Esophagus squamous epithelium (tissue), 5 donors: ENCODE measurements at regions not wholly inside any gene's neighbourhood (a gene's known extent, or its start where the extent isn't known, plus 50 kb on each side); places are given as distances from the start of the nearest gene placed in this dataset.

Source experiments
- DNase-seq: peaks from one replicate; lab custom pipeline; 2025; lab: John Stamatoyannopoulos, UW
- H3K27ac ChIP-seq, 4 donors: fragments of 200-600 bp; sonication (generic); one replicate each; pipeline ENCODE4 v1.5.1; 2016 to 2019; ENCODE audit warnings: mild to moderate bottlenecking in 1 of 4
- H3K27me3 ChIP-seq, 4 donors: fragments of 200-600 bp; sonication (generic); 1 replicate in 3 of 4; 2 replicates in 1 of 4; pipeline versions ENCODE4 v1.5.1 to v1.6.0; 2017 to 2021; ENCODE audit warnings: antibody characterized with exemption in 1 of 4
- H3K36me3 ChIP-seq, 3 donors: fragments of 200-600 bp; sonication (generic); one replicate each; pipeline ENCODE4 v1.5.1; 2016 to 2019
- H3K4me1 ChIP-seq, 3 donors: fragments of 200-600 bp; sonication (generic); one replicate each; pipeline ENCODE4 v1.5.1; 2017 to 2019
- H3K4me3 ChIP-seq, 4 donors: fragments of 200-600 bp; sonication (generic); 1 replicate in 3 of 4; 2 replicates in 1 of 4; pipeline ENCODE4 v1.5.1; 2016 to 2019; ENCODE audit warnings: mild to moderate bottlenecking in 2 of 4, moderate library complexity in 1 of 4
- H3K9me3 ChIP-seq, 3 donors: fragments of 200-600 bp; sonication (generic); one replicate each; pipeline ENCODE4 v1.5.1; 2016 to 2019
- POLR2A ChIP-seq, 4 donors: fragments of 450-650 bp; IDR thresholded peaks; one replicate each; pipeline ENCODE4 v1.6.1; 2017; ENCODE audit warnings: antibody characterized with exemption in 4 of 4, mild to moderate bottlenecking in 4 of 4, moderate library complexity in 3 of 4
- WGBS, 2 donors: methylation state at CpG; one replicate each; pipeline ENCODE4 v1.1.5; 2018; 5-methylcytosine and 5-hydroxymethylcytosine counted together
- intact Hi-C: fragments of 100-400 bp; cut with DNase I; formaldehyde crosslinking; loops from one replicate; pipeline ENCODE4 v1.15.0; 2022
- TF ChIP-seq, protein P1 (sequence below), 6 experiments: fragments of 450-650 bp in 4 of 6; fragments of 200-600 bp in 2 of 6; sonication (generic) in 2 of 6; IDR thresholded peaks; one replicate each; pipeline ENCODE4 v1.5.1; 2016 to 2019; ENCODE audit warnings: antibody characterized with exemption in 6 of 6, mild to moderate bottlenecking in 4 of 6, moderate library complexity in 4 of 6
- donor health status: DM: yes; HTN: yes; CAD: no.

DNA sequence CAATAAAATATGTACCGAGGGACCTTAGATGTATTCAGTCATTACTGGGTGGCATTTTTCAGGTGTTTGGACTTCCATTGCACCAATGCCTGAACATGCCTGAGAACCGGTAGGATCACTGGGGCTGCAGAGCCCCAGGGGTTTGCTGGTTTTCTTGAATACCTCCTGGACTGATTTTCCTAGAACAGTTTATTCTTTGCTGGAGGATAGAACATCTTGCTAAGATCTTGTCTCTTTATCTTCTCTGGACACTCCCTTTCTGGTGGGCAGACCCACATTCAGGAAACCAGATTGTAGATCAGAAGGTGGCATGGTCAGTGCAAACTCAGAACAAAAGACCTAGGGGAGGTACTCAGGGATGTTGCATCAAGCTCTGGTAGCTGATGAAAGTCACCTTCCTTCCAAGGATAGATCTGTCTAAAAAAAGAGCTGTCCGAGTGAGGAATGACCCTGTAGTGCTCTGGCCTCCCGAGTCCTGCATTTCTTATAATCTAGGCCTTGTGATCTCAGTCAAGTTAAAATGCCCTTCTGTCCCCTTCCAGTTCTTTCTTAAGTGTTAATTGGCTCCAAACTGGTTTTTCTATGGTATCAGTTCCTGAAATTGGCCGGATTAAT lies 84.8 kb downstream of the CLDN34 start:
- H3K4me3 ChIP-seq = no peak overlapping the region
- no peaks in the 10 kb centered on the region for H3K36me3 ChIP-seq
- WGBS, 2 donors = 38 to 72% methylated on average over 4 to 5 of the region's 5 CpGs
- H3K27ac ChIP-seq = peak overlapping the region; percentile 39 to 68 (median 58)
- no peaks in the 10 kb centered on the region for H3K9me3 ChIP-seq
- no peaks in the 10 kb centered on the region for H3K27me3 ChIP-seq
- no peak for DNase-seq
- intact Hi-C loops = no loop called here
- TF ChIP-seq POLR2A (IDR thresholded peaks at IDR 0.05) = no peak
- TF ChIP-seq, protein P1, sequence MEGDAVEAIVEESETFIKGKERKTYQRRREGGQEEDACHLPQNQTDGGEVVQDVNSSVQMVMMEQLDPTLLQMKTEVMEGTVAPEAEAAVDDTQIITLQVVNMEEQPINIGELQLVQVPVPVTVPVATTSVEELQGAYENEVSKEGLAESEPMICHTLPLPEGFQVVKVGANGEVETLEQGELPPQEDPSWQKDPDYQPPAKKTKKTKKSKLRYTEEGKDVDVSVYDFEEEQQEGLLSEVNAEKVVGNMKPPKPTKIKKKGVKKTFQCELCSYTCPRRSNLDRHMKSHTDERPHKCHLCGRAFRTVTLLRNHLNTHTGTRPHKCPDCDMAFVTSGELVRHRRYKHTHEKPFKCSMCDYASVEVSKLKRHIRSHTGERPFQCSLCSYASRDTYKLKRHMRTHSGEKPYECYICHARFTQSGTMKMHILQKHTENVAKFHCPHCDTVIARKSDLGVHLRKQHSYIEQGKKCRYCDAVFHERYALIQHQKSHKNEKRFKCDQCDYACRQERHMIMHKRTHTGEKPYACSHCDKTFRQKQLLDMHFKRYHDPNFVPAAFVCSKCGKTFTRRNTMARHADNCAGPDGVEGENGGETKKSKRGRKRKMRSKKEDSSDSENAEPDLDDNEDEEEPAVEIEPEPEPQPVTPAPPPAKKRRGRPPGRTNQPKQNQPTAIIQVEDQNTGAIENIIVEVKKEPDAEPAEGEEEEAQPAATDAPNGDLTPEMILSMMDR (IDR thresholded peaks at IDR 0.05) = no peak
- peaks cover 23 to 81% (median 33%) of the 10 kb centered on the region in 3 donors for H3K4me1 ChIP-seq

DNA sequence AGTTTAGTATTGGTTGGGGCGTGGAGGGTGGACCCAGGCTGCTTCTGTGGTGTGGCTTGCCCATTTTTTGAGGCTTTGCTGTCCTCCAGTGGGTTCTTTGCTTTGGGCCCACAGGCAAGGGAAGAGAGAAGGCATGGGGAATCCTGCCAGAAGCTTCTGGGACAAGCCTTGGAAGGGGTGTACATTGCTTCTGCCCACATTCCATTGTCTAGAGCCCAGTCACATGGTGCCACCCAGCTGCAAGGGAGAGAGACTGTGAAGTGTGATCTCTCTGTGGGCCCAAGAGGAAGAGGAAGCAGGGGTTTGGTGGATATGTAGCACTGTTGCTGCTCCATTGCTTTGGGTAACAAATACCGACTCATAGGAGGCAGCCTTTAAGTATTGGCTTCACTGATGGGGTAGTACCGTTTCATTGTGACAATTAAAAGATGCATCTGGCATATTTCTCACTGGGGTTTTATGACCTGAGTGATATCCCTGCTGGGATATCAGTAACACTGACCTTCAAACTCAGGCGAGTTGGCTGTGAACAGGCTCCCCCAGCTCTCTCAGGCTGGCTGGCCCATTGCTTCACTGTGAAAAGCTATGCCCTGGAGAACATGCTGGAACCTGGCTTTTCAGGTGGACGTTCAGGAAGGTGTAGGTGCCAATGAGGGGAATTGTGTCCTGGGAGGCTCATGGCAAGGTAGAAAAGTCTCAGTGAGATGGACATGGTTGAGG lies 85.9 kb downstream of the CLDN34 start:
- H3K36me3 ChIP-seq = no peaks in the 10 kb centered on the region
- TF ChIP-seq, protein P1 (IDR thresholded peaks at IDR 0.05) = no peak
- no peak for TF ChIP-seq POLR2A (IDR thresholded peaks at IDR 0.05)
- H3K27ac ChIP-seq = peak overlapping the region in 3 of 4 donors; percentile 39 to 68 (median 61)
- WGBS, 2 donors = 75 to 81% methylated on average over 3 to 5 of the region's 5 CpGs
- H3K4me3 ChIP-seq = no peak overlapping the region
- H3K27me3 ChIP-seq = no peaks in the 10 kb centered on the region
- H3K4me1 ChIP-seq = peaks cover 23 to 70% (median 33%) of the 10 kb centered on the region in 3 donors
- no peak for DNase-seq
- no peaks in the 10 kb centered on the region for H3K9me3 ChIP-seq
- intact Hi-C loops = no loop called here

DNA sequence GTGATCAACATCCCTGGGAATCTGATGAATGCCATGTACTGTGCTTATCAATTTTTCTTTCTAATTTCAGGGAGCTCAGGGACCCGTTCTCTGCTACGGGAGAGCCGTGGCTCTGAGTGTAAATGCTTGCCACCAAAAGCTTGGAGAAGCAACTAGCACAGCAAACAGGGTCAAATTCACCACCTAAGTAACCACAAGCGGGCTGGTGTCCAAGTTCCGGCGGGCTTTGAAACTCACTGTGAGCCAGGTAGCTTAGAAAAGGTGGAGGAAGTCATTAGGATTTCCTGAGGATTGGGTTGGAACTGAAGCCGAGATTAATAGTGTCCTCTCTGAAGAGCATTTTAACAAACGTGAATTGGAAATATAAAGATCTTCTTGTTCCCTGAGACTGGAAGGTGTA lies 87.2 kb downstream of the CLDN34 start:
- Histone ChIP-seq H3K27me3 (no peaks in the 10 kb centered on the region), H3K27ac (no peak overlapping the region), H3K36me3 (no peaks in the 10 kb centered on the region), H3K4me3 (no peak overlapping the region), H3K4me1 (peaks cover 21 to 56% (median 33%) of the 10 kb centered on the region in 3 donors), H3K9me3 (no peaks in the 10 kb centered on the region)
- no peak for DNase-seq
- WGBS, 2 donors = 10 to 69% methylated on average over 2 to 7 of the region's 8 CpGs
- intact Hi-C loops = no loop called here
- no peak for TF ChIP-seq POLR2A (IDR thresholded peaks at IDR 0.05)
- TF ChIP-seq, protein P1 (IDR thresholded peaks at IDR 0.05) = no peak

DNA sequence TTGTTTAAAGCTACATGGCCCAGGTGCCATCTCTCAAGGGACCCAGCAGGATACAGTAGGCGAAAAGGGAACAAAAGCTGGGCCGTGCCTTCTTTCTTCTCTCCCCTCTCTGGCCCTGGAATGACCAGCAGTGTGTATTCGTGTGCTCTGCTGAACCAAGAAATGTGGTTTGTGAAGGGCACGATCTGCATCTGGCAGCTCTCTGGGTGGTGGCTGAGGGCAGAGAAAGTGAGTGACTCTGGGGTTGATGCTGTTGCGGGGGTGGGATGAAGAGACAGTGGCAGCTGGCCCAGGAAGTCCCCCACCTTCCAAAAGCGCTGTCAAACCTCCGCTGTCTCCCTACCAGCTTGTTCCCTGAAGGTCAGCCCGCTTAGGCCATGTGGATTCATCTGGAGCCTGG lies 88.3 kb downstream of the CLDN34 start:
- no peaks in the 10 kb centered on the region for H3K9me3 ChIP-seq
- no peak for DNase-seq
- intact Hi-C loops = no loop called here
- WGBS, 2 donors = 78 to 80% methylated on average over 2 to 6 of the region's 8 CpGs
- no peak overlapping the region for H3K4me3 ChIP-seq
- no peak for TF ChIP-seq POLR2A (IDR thresholded peaks at IDR 0.05)
- TF ChIP-seq, protein P1 (IDR thresholded peaks at IDR 0.05) = no peak
- no peak overlapping the region for H3K27ac ChIP-seq
- H3K36me3 ChIP-seq = no peaks in the 10 kb centered on the region
- no peaks in the 10 kb centered on the region for H3K27me3 ChIP-seq
- peaks cover 13 to 46% (median 23%) of the 10 kb centered on the region in 3 donors for H3K4me1 ChIP-seq

DNA sequence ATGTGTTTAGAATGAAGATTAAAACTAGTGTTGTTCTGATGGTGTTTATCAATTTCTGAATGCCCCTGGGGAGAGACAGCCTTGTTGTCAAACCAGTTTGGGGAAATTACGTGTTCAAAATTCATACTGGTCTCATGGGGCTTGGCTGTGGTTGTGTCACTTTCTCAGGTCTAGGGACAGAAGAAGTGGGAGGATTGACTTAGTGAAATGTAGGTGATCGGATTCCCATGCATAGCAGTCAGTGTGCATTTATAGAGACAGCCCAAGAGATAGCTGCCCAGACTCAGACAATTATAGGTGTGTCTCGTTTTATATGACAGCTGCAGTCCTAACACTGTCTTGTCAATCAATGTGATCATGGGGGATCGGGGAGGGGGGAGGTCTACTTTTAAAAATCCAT lies 94.4 kb upstream of the CLCN4 start:
- Histone ChIP-seq H3K4me3 (no peak overlapping the region), H3K9me3 (no peaks in the 10 kb centered on the region), H3K36me3 (peaks cover 0 to 16% (median 0%) of the 10 kb centered on the region in 3 donors), H3K27me3 (no peaks in the 10 kb centered on the region), H3K27ac (peak overlapping the region; percentile 21 to 67 (median 36)), H3K4me1 (peaks cover 0 to 27% (median 3%) of the 10 kb centered on the region in 3 donors)
- TF ChIP-seq POLR2A (IDR thresholded peaks at IDR 0.05) = no peak
- TF ChIP-seq, protein P1 (IDR thresholded peaks at IDR 0.05) = no peak
- 32 to 33% methylated on average over 3 to 4 of the region's 4 CpGs for WGBS, 2 donors
- intact Hi-C loops = no loop called here
- no peak for DNase-seq
